ENCODE measurements at regions not wholly inside any gene's neighbourhood (a gene's known extent, or its start where the extent isn't known, plus 50 kb on each side); places are given as distances from the start of the nearest gene placed in this dataset.

DNA sequence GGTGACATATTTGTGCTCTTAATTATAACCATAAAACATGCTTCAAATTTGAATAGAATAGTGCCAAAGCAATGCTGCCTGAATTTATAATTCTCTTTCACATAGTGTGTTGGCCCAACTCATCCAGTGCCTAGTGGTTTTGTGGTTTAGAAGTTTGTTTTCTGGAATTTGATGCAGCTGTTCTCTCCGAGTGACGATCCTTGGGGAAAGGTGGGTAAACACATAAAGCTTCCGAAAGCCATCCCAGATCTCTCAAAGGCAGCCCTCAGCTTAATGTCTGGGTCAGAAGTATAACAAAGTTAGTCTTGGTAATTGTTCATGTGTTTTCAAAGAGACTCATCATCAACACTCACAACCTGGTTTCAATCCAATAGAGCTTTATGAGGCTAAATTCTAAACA is 235.6 kb upstream of the CDH2 start:
- FAIRE-seq: no peak
- DNase-seq (ENCODE audit: insufficient read length, low spot score): no peak
- TF ChIP-seq, protein P1, sequence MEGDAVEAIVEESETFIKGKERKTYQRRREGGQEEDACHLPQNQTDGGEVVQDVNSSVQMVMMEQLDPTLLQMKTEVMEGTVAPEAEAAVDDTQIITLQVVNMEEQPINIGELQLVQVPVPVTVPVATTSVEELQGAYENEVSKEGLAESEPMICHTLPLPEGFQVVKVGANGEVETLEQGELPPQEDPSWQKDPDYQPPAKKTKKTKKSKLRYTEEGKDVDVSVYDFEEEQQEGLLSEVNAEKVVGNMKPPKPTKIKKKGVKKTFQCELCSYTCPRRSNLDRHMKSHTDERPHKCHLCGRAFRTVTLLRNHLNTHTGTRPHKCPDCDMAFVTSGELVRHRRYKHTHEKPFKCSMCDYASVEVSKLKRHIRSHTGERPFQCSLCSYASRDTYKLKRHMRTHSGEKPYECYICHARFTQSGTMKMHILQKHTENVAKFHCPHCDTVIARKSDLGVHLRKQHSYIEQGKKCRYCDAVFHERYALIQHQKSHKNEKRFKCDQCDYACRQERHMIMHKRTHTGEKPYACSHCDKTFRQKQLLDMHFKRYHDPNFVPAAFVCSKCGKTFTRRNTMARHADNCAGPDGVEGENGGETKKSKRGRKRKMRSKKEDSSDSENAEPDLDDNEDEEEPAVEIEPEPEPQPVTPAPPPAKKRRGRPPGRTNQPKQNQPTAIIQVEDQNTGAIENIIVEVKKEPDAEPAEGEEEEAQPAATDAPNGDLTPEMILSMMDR (IDR thresholded peaks at IDR 0.05; ENCODE audit: insufficient read depth, missing control alignments): no peak

DNA sequence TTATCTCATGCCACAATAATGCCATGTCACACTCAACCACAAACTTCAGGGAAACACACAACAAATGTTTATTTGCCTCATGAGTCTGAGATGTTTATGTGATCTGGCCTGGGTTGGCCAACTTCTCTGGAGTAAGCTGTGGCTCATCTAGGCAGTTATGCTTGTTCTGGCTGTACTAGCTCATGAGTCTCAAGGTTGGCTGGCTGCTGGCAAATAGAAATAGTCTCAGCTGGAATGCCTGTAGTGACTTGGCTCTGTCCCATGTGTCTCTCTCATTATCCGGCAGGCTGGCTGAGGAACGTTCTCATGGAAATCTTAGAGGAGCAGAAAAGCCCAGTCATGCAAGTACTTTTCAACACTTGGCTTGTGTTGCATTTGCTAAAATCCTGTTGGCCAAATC is 234.9 kb upstream of the CDH2 start:
- TF ChIP-seq, protein P1 (IDR thresholded peaks at IDR 0.05; ENCODE audit: insufficient read depth, missing control alignments): no peak
- no peak for FAIRE-seq

DNA sequence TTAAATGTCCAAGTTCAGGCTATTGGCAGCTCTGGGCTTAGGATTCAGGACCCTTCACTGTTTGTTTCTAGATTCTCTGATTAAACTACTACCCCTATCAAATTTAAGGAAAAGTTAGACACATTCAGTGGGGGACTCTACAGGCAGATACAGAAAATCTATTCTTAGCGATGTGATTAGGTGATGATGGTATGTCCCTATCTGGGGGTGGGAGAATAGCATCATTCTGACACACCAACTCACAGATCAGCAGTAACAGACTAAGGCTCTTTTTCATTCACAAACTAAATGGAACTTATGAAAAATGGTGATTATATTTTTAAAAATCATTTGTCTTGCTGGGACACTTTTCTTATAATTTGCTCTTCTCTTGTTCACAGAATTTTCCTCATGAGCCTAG is 232.9 kb upstream of the CDH2 start:
- FAIRE-seq: no peak
- TF ChIP-seq, protein P1 (IDR thresholded peaks at IDR 0.05; ENCODE audit: insufficient read depth, missing control alignments): no peak
- DNase-seq (ENCODE audit: insufficient read length, low spot score): no peak

More for the DNA sequence above, 234.9 kb upstream of the CDH2 start:
- DNase-seq (ENCODE audit: insufficient read length, low spot score): no peak

DNA sequence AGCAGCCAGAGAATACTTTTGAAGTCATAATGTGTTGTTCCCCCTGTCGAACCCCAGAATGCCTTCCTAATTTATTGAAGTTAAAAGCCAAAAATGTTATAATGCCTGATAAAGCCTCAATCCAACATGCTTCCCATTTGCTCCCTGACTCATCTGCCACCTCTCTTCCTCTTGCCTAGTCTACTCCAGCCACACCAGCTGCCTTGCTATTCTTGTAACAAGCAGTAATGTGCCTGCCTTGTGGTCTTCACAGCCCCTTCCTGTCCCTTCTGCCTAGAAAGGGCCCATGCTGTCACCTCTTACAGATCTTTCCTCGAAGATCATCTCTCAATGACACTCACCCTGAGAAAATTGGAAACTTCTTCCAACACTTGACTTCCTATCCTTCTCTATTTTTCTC is 231.6 kb upstream of the CDH2 start:
- DNase-seq (ENCODE audit: insufficient read length, low spot score) (no peak), FAIRE-seq (no peak)
- TF ChIP-seq, protein P1 (IDR thresholded peaks at IDR 0.05; ENCODE audit: insufficient read depth, missing control alignments): no peak

DNA sequence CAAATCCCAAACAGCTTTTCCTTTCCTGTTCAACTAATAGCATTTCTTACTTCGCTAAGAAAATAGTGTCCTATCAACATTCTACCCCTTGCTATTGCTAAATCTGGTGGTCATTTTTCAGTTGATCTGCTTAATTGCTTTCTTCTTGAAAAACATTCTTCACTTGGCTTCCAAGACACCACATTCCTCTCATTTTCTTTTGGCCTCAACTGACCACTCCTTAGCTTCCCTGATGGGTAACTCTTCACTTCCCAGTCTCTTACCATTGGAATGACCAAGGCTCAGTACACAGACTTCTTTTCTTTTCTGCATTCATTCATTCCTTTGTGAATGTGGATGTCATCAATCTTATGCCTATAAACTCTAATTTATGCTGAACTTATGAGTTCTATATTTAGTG is 230.8 kb upstream of the CDH2 start:
- FAIRE-seq (no peak), DNase-seq (ENCODE audit: insufficient read length, low spot score) (no peak)
- TF ChIP-seq, protein P1 (IDR thresholded peaks at IDR 0.05; ENCODE audit: insufficient read depth, missing control alignments): no peak

DNA sequence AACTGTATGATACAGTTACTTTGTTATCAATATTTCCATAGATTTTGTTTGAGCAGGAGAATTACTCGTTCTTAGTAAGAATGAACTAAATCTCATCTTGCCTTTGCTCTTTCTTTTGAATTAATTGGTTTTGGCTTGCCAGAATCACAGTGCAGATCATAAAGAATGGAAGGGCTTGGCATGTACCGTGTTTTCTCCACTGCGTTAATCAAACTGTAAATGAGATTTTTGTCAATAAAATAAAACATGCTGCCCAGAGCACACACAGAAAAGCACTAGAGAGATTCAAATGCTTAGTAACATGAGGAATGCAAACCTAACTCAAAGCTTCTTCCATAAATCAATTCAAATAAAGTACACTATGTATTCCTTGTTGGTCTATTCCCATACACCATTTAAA is 229.6 kb upstream of the CDH2 start:
- DNase-seq (ENCODE audit: insufficient read length, low spot score) (no peak), FAIRE-seq (no peak)
- TF ChIP-seq, protein P1 (IDR thresholded peaks at IDR 0.05; ENCODE audit: insufficient read depth, missing control alignments): no peak

DNA sequence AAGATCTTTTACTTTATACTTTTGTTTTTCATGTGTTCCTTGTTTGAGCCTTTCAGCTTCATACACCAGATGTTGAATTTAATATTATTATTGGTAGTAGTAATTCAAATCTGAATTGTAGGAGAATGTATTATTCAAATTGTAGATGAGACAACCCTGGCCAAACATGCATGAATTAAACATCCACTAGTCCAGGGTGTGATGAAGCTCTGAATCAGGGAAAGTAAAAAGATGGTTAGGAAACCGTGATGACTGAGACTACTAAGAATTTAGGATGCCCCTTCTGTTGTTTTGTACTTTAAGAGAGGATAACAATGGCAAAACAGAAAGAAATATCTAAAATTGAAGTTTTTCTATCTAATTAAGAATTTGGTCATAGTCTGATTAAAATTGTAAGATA is 227.8 kb upstream of the CDH2 start:
- FAIRE-seq: no peak
- no peak for DNase-seq (ENCODE audit: insufficient read length, low spot score)

More for the DNA sequence above, 227.8 kb upstream of the CDH2 start:
- TF ChIP-seq, protein P1 (IDR thresholded peaks at IDR 0.05; ENCODE audit: insufficient read depth, missing control alignments): no peak

Measured in D721Med (cell line).